Fibroblast of gingiva (primary cell): ENCODE measurements at regions not wholly inside any gene's neighbourhood (a gene's known extent, or its start where the extent isn't known, plus 50 kb on each side); places are given as distances from the start of the nearest gene placed in this dataset.

Experiments
- DNase-seq: peaks from one replicate; pipeline ENCODE4 v3.0.0-alpha.2; 2011; ENCODE audit warnings: low read depth

- no peak for DNase-seq
These were observed 812.9 kb upstream of the ADGRL2 start for GRCh38 chr1:80987824-80988223.

- DNase-seq: no peak
These were observed 813.6 kb upstream of the ADGRL2 start for GRCh38 chr1:80987106-80987505.

- no peak for DNase-seq
These were observed 817.9 kb upstream of the ADGRL2 start for GRCh38 chr1:80982831-80983230.

GRCh38 chr1:80973101-80973500, 827.6 kb upstream of the ADGRL2 start:
- no peak for DNase-seq

- DNase-seq: no peak
These were observed 834.5 kb upstream of the ADGRL2 start for GRCh38 chr1:80966266-80966665.

GRCh38 chr1:80962564-80962963, 838.2 kb upstream of the ADGRL2 start:
- no peak for DNase-seq

GRCh38 chr1:80961464-80962190, 839.1 kb upstream of the ADGRL2 start:
- DNase-seq: no peak

- no peak for DNase-seq
These were observed 867.4 kb upstream of the ADGRL2 start for GRCh38 chr1:80933346-80933745.

- no peak for DNase-seq
These were observed 869.6 kb upstream of the ADGRL2 start for GRCh38 chr1:80931178-80931577.

- DNase-seq: no peak
These were observed 870.7 kb upstream of the ADGRL2 start for GRCh38 chr1:80929868-80930508.

- DNase-seq: no peak
These were observed 874.2 kb upstream of the ADGRL2 start for GRCh38 chr1:80926531-80926930.

- no peak for DNase-seq
These were observed 875.5 kb upstream of the ADGRL2 start for GRCh38 chr1:80925130-80925805.

- no peak for DNase-seq
These were observed 876.4 kb upstream of the ADGRL2 start for GRCh38 chr1:80924290-80924689.

- no peak for DNase-seq
These were observed 877.8 kb upstream of the ADGRL2 start for GRCh38 chr1:80922906-80923305.

GRCh38 chr1:80919426-80919825, 881.3 kb upstream of the ADGRL2 start:
- no peak for DNase-seq

GRCh38 chr1:80918380-80918779, 882.4 kb upstream of the ADGRL2 start:
- DNase-seq: peak; percentile 8

- DNase-seq: no peak
These were observed 882.9 kb upstream of the ADGRL2 start for GRCh38 chr1:80917826-80918225.

GRCh38 chr1:80917225-80917624, 883.5 kb upstream of the ADGRL2 start:
- DNase-seq: no peak

GRCh38 chr1:80915491-80915890, 885.2 kb upstream of the ADGRL2 start:
- no peak for DNase-seq

- no peak for DNase-seq
These were observed 890.3 kb upstream of the ADGRL2 start for GRCh38 chr1:80910426-80910825.

GRCh38 chr1:80909172-80909784, 891.5 kb upstream of the ADGRL2 start:
- no peak for DNase-seq

- no peak for DNase-seq
These were observed 903.9 kb upstream of the ADGRL2 start for GRCh38 chr1:80896781-80897356.
